HAP-1 (cell line): ENCODE measurements at regions not wholly inside any gene's neighbourhood (a gene's known extent, or its start where the extent isn't known, plus 50 kb on each side); places are given as distances from the start of the nearest gene placed in this dataset.
"Not testable (repeated sequence)": the region's sequence is repeated elsewhere in the genome, so short reads cannot be mapped to it uniquely, and the experiment has no call there.

ENCODE experiments used
- DNase-seq, 2 experiments: peaks; one replicate each; pipeline ENCODE4 v3.0.0-alpha.2; 2016 to 2020; ENCODE audit warnings: low spot score in 2 of 2
- H3K27me3 ChIP-seq: fragments of 250-450 bp; sonication (Bioruptor Pico); 2 replicates; pipeline ENCODE4 v1.5.1; 2020; ENCODE audit warnings: low read depth, mild to moderate bottlenecking, moderate library complexity
- H3K36me3 ChIP-seq: fragments of 250-450 bp; sonication (Bioruptor Pico); replicated peaks from 2 replicates; pipeline ENCODE4 v1.5.1; 2020; ENCODE audit warnings: mild to moderate bottlenecking
- H3K4me1 ChIP-seq: fragments of 250-450 bp; sonication (Bioruptor Pico); 2 replicates; pipeline ENCODE4 v1.5.1; 2020; ENCODE audit warnings: mild to moderate bottlenecking
- H3K4me3 ChIP-seq: fragments of 250-450 bp; sonication (Bioruptor Pico); 2 replicates; pipeline ENCODE4 v1.5.1; 2020; ENCODE audit warnings: mild to moderate bottlenecking, moderate library complexity
- H3K9me3 ChIP-seq: fragments of 250-450 bp; sonication (Bioruptor Pico); 2 replicates; pipeline ENCODE4 v1.5.1; 2020; ENCODE audit warnings: mild to moderate bottlenecking, moderate library complexity
- in situ Hi-C: fragments of 300-500 bp; cut with MboI; formaldehyde crosslinking; loops from 3 replicates; pipeline ENCODE4 v1.14.3; 2020; ENCODE audit warnings: low sequenced_read_pairs, inconsistent platforms, mixed read lengths

- Histone ChIP-seq H3K36me3 (no peaks in the 10 kb centered on the region), H3K9me3 (no peaks in the 10 kb centered on the region), H3K4me3 (no peak overlapping the region), H3K27me3 (no peaks in the 10 kb centered on the region), H3K4me1 (peaks cover 16% of the 10 kb centered on the region)
- in situ Hi-C loops, result no loop called here
- DNase-seq, result no peak
Measured at GRCh38 chr1:163562355-163562754, 240.6 kb downstream of the NUF2 start.

- in situ Hi-C loops, result no loop called here
- Histone ChIP-seq H3K27me3 (no peaks in the 10 kb centered on the region), H3K4me3 (no peak overlapping the region), H3K4me1 (peaks cover 16% of the 10 kb centered on the region), H3K36me3 (no peaks in the 10 kb centered on the region), H3K9me3 (no peaks in the 10 kb centered on the region)
- DNase-seq, result peak in 1 of 2 experiments; percentile 18
Measured at GRCh38 chr1:163565166-163565565, 243.4 kb downstream of the NUF2 start.

GRCh38 chr1:163570071-163570470 is 248.3 kb downstream of the NUF2 start:
- H3K4me1 ChIP-seq, result peaks cover 7% of the 10 kb centered on the region
- H3K4me3 ChIP-seq, result no peak overlapping the region
- no peaks in the 10 kb centered on the region for H3K36me3 ChIP-seq
- DNase-seq, result no peak
- no peaks in the 10 kb centered on the region for H3K27me3 ChIP-seq
- in situ Hi-C loops, result no loop called here
- no peaks in the 10 kb centered on the region for H3K9me3 ChIP-seq

- no peak for DNase-seq
- Histone ChIP-seq H3K36me3 (no peaks in the 10 kb centered on the region), H3K9me3 (no peaks in the 10 kb centered on the region), H3K27me3 (no peaks in the 10 kb centered on the region), H3K4me1 (no peaks in the 10 kb centered on the region), H3K4me3 (no peak overlapping the region)
- in situ Hi-C loops, result no loop called here
Measured at GRCh38 chr1:163571950-163572349, 250.2 kb downstream of the NUF2 start.

DNA sequence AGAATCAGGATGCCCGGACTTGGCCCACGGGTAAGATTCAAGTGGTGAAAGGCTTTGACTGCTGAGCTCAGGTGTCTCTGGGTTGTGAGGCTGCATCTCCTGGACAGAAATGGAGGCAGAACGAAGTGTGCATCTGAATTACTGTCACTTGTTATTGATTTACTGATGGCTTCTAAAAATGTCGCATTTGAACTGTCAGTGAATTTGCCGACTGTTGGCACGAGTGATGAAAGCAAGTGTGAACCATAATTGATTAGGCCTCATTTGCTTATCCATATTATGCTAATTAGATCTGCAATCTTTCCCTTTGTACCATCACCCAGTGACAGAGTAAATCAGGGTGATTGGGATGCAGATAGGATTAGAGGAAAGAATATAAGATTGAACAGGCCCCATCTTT is 252.4 kb downstream of the NUF2 start:
- no peaks in the 10 kb centered on the region for H3K9me3 ChIP-seq
- in situ Hi-C loops, result no loop called here
- H3K4me3 ChIP-seq, result no peak overlapping the region
- no peaks in the 10 kb centered on the region for H3K27me3 ChIP-seq
- H3K4me1 ChIP-seq, result no peaks in the 10 kb centered on the region
- DNase-seq, result no peak
- no peaks in the 10 kb centered on the region for H3K36me3 ChIP-seq

GRCh38 chr1:163580926-163581325 is 259.2 kb downstream of the NUF2 start:
- no peak overlapping the region for H3K4me3 ChIP-seq
- H3K27me3 ChIP-seq, result no peaks in the 10 kb centered on the region
- in situ Hi-C loops, result no loop called here

GRCh38 chr1:163583661-163584181 is 262.0 kb downstream of the NUF2 start:
- no peaks in the 10 kb centered on the region for H3K27me3 ChIP-seq
- in situ Hi-C loops, result no loop called here
- no peaks in the 10 kb centered on the region; the same call in 1 of the 2 replicates for H3K4me1 ChIP-seq
- H3K4me3 ChIP-seq, result no peak overlapping the region
- DNase-seq, result no peak
- H3K9me3 ChIP-seq, result no peaks in the 10 kb centered on the region
- H3K36me3 ChIP-seq, result no peaks in the 10 kb centered on the region

More at GRCh38 chr1:163580926-163581325, 259.2 kb downstream of the NUF2 start:
- Histone ChIP-seq H3K9me3 (no peaks in the 10 kb centered on the region), H3K36me3 (no peaks in the 10 kb centered on the region), H3K4me1 (no peaks in the 10 kb centered on the region; the same call in 1 of the 2 replicates)
- DNase-seq, result no peak

DNA sequence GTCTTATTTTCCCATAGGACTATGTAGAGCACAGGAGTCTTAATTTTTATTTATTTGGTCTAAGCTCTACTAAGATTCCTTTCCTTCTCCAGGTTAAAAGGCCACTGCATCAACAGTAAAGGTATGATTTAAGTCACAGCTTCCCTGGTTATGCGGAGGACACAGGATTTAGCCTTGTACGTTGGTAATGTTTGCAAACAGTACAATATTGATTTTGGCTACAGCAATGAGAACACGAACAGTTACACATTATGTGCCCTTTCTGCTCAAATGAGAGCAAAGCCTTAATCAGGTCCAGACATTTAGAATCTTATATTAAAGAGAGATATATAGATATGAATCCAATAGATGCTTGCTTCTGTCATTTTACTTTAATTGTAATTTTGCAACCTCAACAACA is 264.0 kb downstream of the NUF2 start:
- DNase-seq, result no peak
- Histone ChIP-seq H3K9me3 (no peaks in the 10 kb centered on the region), H3K36me3 (no peaks in the 10 kb centered on the region), H3K4me3 (no peak overlapping the region), H3K4me1 (no peaks in the 10 kb centered on the region; the same call in 1 of the 2 replicates), H3K27me3 (no peaks in the 10 kb centered on the region)
- in situ Hi-C loops, result no loop called here

- H3K4me1 ChIP-seq, result no peaks in the 10 kb centered on the region; the same call in 1 of the 2 replicates
- no peaks in the 10 kb centered on the region for H3K9me3 ChIP-seq
- in situ Hi-C loops, result no loop called here
- no peak overlapping the region for H3K4me3 ChIP-seq
- no peaks in the 10 kb centered on the region for H3K36me3 ChIP-seq
- no peak for DNase-seq
- H3K27me3 ChIP-seq, result no peaks in the 10 kb centered on the region
Measured at GRCh38 chr1:163588796-163589195, 267.0 kb downstream of the NUF2 start.

GRCh38 chr1:163589735-163590134 is 268.0 kb downstream of the NUF2 start:
- no peak for DNase-seq
- no peaks in the 10 kb centered on the region for H3K4me1 ChIP-seq
- no peaks in the 10 kb centered on the region for H3K9me3 ChIP-seq
- in situ Hi-C loops, result no loop called here
- H3K36me3 ChIP-seq, result no peaks in the 10 kb centered on the region
- H3K4me3 ChIP-seq, result no peak overlapping the region
- H3K27me3 ChIP-seq, result no peaks in the 10 kb centered on the region

- H3K4me1 ChIP-seq, DNase-seq, H3K4me3 ChIP-seq, H3K9me3 ChIP-seq, H3K27me3 ChIP-seq, H3K36me3 ChIP-seq, in situ Hi-C loops: not testable (repeated sequence)
Measured at GRCh38 chr1:163591131-163591530, 269.4 kb downstream of the NUF2 start.

DNA sequence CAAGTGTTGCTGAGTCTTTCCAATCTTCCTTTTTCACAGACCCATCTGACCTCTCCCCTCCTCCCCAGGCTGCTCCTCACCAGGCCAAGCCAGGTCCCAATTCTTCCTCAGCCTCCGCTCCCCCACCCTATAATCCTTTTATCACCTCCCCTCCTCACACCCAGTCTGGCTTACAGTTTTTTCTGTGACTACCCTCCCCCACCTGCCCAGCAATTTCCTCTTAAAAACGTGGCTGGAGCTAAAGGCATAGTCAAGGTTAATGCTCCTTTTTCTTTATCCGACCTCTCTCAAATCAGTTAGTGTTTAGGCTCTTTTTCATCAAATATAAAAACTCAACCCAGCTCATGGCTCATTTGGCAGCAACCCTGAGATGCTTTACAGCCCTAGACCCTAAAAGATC is 270.9 kb downstream of the NUF2 start:
- in situ Hi-C loops, H3K36me3 ChIP-seq, H3K27me3 ChIP-seq, DNase-seq, H3K9me3 ChIP-seq, H3K4me1 ChIP-seq, H3K4me3 ChIP-seq: not testable (repeated sequence)

GRCh38 chr1:163596106-163596505 is 274.4 kb downstream of the NUF2 start:
- H3K4me3 ChIP-seq, in situ Hi-C loops, H3K9me3 ChIP-seq, DNase-seq, H3K4me1 ChIP-seq, H3K27me3 ChIP-seq, H3K36me3 ChIP-seq: not testable (repeated sequence)

DNA sequence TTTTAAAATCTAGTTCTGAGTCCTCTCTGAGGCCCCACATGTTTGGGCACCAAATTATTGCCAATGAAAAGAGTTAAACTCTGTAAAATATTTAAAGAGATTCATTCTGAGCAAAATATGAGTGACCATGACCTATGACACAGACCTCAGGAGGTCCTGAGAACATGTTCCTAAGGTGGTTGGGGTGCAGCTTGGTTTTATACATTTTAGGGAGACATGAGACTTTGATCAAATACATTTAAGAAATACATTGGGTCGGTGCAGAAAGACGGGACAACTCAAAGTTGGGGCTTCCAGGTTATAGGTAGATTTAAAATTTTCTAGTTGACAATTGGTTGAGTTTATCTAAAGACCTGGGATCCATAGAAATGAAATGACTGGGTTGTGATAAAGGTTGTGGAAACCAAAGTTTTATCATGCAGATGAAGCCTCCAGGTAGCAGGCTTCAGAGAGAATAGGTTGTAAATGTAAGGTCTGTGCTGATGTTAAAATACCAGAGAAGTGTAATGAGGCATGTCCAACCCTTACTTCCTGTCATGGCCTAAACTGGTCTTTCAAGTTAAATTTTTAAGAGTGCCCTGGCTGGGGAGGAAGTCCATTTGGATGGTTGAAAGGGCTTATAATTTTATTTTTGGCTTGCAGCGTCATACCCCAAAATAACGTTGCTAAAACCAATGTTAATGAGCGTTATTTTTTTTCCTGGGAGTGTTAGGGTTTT is 274.9 kb downstream of the NUF2 start:
- DNase-seq, result no peak
- Histone ChIP-seq H3K36me3 (no peaks in the 10 kb centered on the region), H3K9me3 (no peaks in the 10 kb centered on the region), H3K27me3 (no peaks in the 10 kb centered on the region; the same call in 1 of the 2 replicates), H3K4me3 (no peak overlapping the region), H3K4me1 (no peaks in the 10 kb centered on the region)
- in situ Hi-C loops, result no loop called here
